ENCODE measurements at regions not wholly inside any gene's neighbourhood (a gene's known extent, or its start where the extent isn't known, plus 50 kb on each side); places are given as distances from the start of the nearest gene placed in this dataset.

GRCh38 chr4:121562811-121563210, 134.0 kb downstream of the ANXA5 start:
- WGBS: 84% methylated on average over 2 of the region's 2 CpGs
- DNase-seq (ENCODE audit: extremely low spot score): no peak
- H3K36me3 ChIP-seq (ENCODE audit: insufficient read depth): no peaks in the 10 kb centered on the region
- no peak overlapping the region for H3K27ac ChIP-seq (ENCODE audit: low read depth)
- no peaks in the 10 kb centered on the region for H3K4me1 ChIP-seq (ENCODE audit: insufficient read depth)
- no peak overlapping the region for H3K4me3 ChIP-seq (ENCODE audit: low read depth, low read length)

GRCh38 chr4:121555315-121556107, 141.3 kb downstream of the ANXA5 start:
- no peaks in the 10 kb centered on the region for H3K4me1 ChIP-seq (ENCODE audit: insufficient read depth)
- H3K36me3 ChIP-seq (ENCODE audit: insufficient read depth): no peaks in the 10 kb centered on the region
- 63% methylated on average over 4 of the region's 4 CpGs for WGBS
- no peak overlapping the region for H3K4me3 ChIP-seq (ENCODE audit: low read depth, low read length)
- H3K27ac ChIP-seq (ENCODE audit: low read depth): no peak overlapping the region
- no peak for DNase-seq (ENCODE audit: extremely low spot score)

GRCh38 chr4:121554382-121554781, 142.4 kb downstream of the ANXA5 start:
- no peak for DNase-seq (ENCODE audit: extremely low spot score)
- Histone ChIP-seq H3K27ac (ENCODE audit: low read depth) (no peak overlapping the region), H3K4me1 (ENCODE audit: insufficient read depth) (no peaks in the 10 kb centered on the region), H3K4me3 (ENCODE audit: low read depth, low read length) (no peak overlapping the region), H3K36me3 (ENCODE audit: insufficient read depth) (no peaks in the 10 kb centered on the region)
- WGBS: 32% methylated on average over 4 of the region's 4 CpGs

GRCh38 chr4:121551881-121552280, 144.9 kb downstream of the ANXA5 start:
- no peak for DNase-seq (ENCODE audit: extremely low spot score)
- no peaks in the 10 kb centered on the region for H3K36me3 ChIP-seq (ENCODE audit: insufficient read depth)
- no peak overlapping the region for H3K27ac ChIP-seq (ENCODE audit: low read depth)
- H3K4me3 ChIP-seq (ENCODE audit: low read depth, low read length): no peak overlapping the region
- 87% methylated on average over 1 of the region's 1 CpG for WGBS
- no peaks in the 10 kb centered on the region for H3K4me1 ChIP-seq (ENCODE audit: insufficient read depth)

- Histone ChIP-seq H3K4me3 (ENCODE audit: low read depth, low read length) (no peak overlapping the region), H3K36me3 (ENCODE audit: insufficient read depth) (no peaks in the 10 kb centered on the region), H3K4me1 (ENCODE audit: insufficient read depth) (no peaks in the 10 kb centered on the region), H3K27ac (ENCODE audit: low read depth) (no peak overlapping the region)
- no peak for DNase-seq (ENCODE audit: extremely low spot score)
- whole genome bisulfite sequencing: 99% methylated on average over 1 of the region's 1 CpG
These were observed 145.5 kb downstream of the ANXA5 start for GRCh38 chr4:121551271-121551670.

- WGBS: 42% methylated on average over 2 of the region's 2 CpGs
- DNase-seq (ENCODE audit: extremely low spot score): no peak
- Histone ChIP-seq H3K27ac (ENCODE audit: low read depth) (no peak overlapping the region), H3K4me1 (ENCODE audit: insufficient read depth) (no peaks in the 10 kb centered on the region), H3K4me3 (ENCODE audit: low read depth, low read length) (no peak overlapping the region), H3K36me3 (ENCODE audit: insufficient read depth) (no peaks in the 10 kb centered on the region)
These were observed 155.1 kb downstream of the ANXA5 start for GRCh38 chr4:121541696-121542095.

- no peak overlapping the region for H3K4me3 ChIP-seq (ENCODE audit: low read depth, low read length)
These were observed 154.5 kb upstream of the QRFPR start for GRCh38 chr4:121535351-121535750.

GRCh38 chr4:121534187-121534586, 153.4 kb upstream of the QRFPR start:
- Histone ChIP-seq H3K4me3 (ENCODE audit: low read depth, low read length) (no peak overlapping the region), H3K27ac (ENCODE audit: low read depth) (no peak overlapping the region), H3K36me3 (ENCODE audit: insufficient read depth) (no peaks in the 10 kb centered on the region), H3K4me1 (ENCODE audit: insufficient read depth) (no peaks in the 10 kb centered on the region)
- WGBS: 83% methylated on average over 2 of the region's 2 CpGs
- no peak for DNase-seq (ENCODE audit: extremely low spot score)

More at GRCh38 chr4:121535351-121535750, 154.5 kb upstream of the QRFPR start:
- DNase-seq (ENCODE audit: extremely low spot score): no peak
- H3K4me1 ChIP-seq (ENCODE audit: insufficient read depth): no peaks in the 10 kb centered on the region
- H3K27ac ChIP-seq (ENCODE audit: low read depth): no peak overlapping the region
- H3K36me3 ChIP-seq (ENCODE audit: insufficient read depth): no peaks in the 10 kb centered on the region

- Histone ChIP-seq H3K4me3 (ENCODE audit: low read depth, low read length) (no peak overlapping the region), H3K4me1 (ENCODE audit: insufficient read depth) (no peaks in the 10 kb centered on the region), H3K36me3 (ENCODE audit: insufficient read depth) (no peaks in the 10 kb centered on the region), H3K27ac (ENCODE audit: low read depth) (no peak overlapping the region)
- WGBS: 91% methylated on average over 3 of the region's 3 CpGs
- no peak for DNase-seq (ENCODE audit: extremely low spot score)
These were observed 145.7 kb upstream of the QRFPR start for GRCh38 chr4:121526509-121526908.

- no peaks in the 10 kb centered on the region for H3K36me3 ChIP-seq (ENCODE audit: insufficient read depth)
- H3K27ac ChIP-seq (ENCODE audit: low read depth): no peak overlapping the region
- H3K4me3 ChIP-seq (ENCODE audit: low read depth, low read length): no peak overlapping the region
- 81% methylated on average over 6 of the region's 6 CpGs for WGBS
- no peaks in the 10 kb centered on the region for H3K4me1 ChIP-seq (ENCODE audit: insufficient read depth)
- no peak for DNase-seq (ENCODE audit: extremely low spot score)
These were observed 138.5 kb upstream of the QRFPR start for GRCh38 chr4:121519236-121519838.

GRCh38 chr4:121517241-121517640, 136.4 kb upstream of the QRFPR start:
- DNase-seq (ENCODE audit: extremely low spot score): no peak
- H3K4me3 ChIP-seq (ENCODE audit: low read depth, low read length): no peak overlapping the region
- 69% methylated on average over 2 of the region's 2 CpGs for WGBS

GRCh38 chr4:121514443-121514842, 133.6 kb upstream of the QRFPR start:
- Histone ChIP-seq H3K4me1 (ENCODE audit: insufficient read depth) (no peaks in the 10 kb centered on the region), H3K4me3 (ENCODE audit: low read depth, low read length) (no peak overlapping the region), H3K36me3 (ENCODE audit: insufficient read depth) (no peaks in the 10 kb centered on the region), H3K27ac (ENCODE audit: low read depth) (no peak overlapping the region)
- WGBS: 57% methylated on average over 10 of the region's 10 CpGs
- no peak for DNase-seq (ENCODE audit: extremely low spot score)

More at GRCh38 chr4:121517241-121517640, 136.4 kb upstream of the QRFPR start:
- no peak overlapping the region for H3K27ac ChIP-seq (ENCODE audit: low read depth)
- H3K36me3 ChIP-seq (ENCODE audit: insufficient read depth): no peaks in the 10 kb centered on the region
- H3K4me1 ChIP-seq (ENCODE audit: insufficient read depth): no peaks in the 10 kb centered on the region

- no peak overlapping the region for H3K4me3 ChIP-seq (ENCODE audit: low read depth, low read length)
- H3K27ac ChIP-seq (ENCODE audit: low read depth): no peak overlapping the region
- 87% methylated on average over 2 of the region's 2 CpGs for WGBS
- no peaks in the 10 kb centered on the region for H3K4me1 ChIP-seq (ENCODE audit: insufficient read depth)
- no peaks in the 10 kb centered on the region for H3K36me3 ChIP-seq (ENCODE audit: insufficient read depth)
- DNase-seq (ENCODE audit: extremely low spot score): no peak
These were observed 129.6 kb upstream of the QRFPR start for GRCh38 chr4:121510341-121510874.

GRCh38 chr4:121485190-121485804, 104.5 kb upstream of the QRFPR start:
- H3K4me3 ChIP-seq (ENCODE audit: low read depth, low read length): no peak overlapping the region
- DNase-seq (ENCODE audit: extremely low spot score): no peak
- WGBS: 87% methylated on average over 4 of the region's 4 CpGs

More at GRCh38 chr4:121485190-121485804, 104.5 kb upstream of the QRFPR start:
- H3K36me3 ChIP-seq (ENCODE audit: insufficient read depth): no peaks in the 10 kb centered on the region
- no peaks in the 10 kb centered on the region for H3K4me1 ChIP-seq (ENCODE audit: insufficient read depth)
- no peak overlapping the region for H3K27ac ChIP-seq (ENCODE audit: low read depth)
